GM18507 (cell line): ENCODE measurements at regions not wholly inside any gene's neighbourhood (a gene's known extent, or its start where the extent isn't known, plus 50 kb on each side); places are given as distances from the start of the nearest gene placed in this dataset.
"Not testable (repeated sequence)": the region's sequence is repeated elsewhere in the genome, so short reads cannot be mapped to it uniquely, and the experiment has no call there.

Experiments
- DNase-seq: peaks from one replicate; pipeline ENCODE4 v3.0.0; 2011; ENCODE audit warnings: low read depth; ENCODE audit not compliant: insufficient read length; ENCODE audit errors: extremely low spot score
- FAIRE-seq: peaks from 2 replicates; lab custom pipeline; 2011; peaks lifted over from hg19 to GRCh38; lab: Jason Lieb, UNC

DNA sequence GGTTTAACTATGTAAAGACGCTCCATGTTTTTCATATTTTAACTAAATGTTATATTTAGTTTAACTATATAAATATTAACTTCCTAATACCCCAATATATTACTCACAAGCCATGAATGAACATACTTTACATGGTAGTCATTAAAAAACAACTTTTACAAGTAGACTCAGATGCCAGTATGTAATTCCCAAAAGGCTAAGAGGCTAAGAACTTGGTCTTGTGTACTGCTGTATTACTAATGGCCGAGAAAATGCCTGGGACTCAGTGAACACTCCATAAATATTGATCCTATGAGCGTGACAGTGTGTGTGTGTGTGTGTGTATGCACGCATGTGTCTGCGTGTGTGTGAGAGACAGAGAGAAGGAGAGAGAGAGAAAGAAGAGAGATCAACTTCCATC is 2342.0 kb upstream of the PCDH20 start:
- FAIRE-seq, result not testable (repeated sequence)

DNA sequence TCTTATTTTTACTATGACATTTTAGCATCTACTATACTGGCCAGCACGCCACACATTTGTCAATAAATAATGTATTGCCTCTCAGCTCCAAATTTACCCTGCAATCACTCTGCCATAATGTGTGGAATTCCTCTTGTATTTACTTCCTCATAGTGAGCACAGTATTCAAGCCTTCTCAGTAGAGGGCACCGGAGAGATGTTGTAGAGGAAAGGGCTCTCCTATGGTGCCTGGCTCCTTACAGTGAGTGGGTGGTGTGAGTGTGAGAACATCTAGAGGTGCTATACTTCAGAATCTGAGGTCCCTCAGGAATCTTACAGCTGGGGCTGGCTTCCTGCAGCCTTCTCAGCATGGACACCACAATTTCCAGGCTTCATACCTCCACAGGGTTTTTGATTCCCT is 2334.2 kb upstream of the PCDH20 start:
- not testable (repeated sequence) for FAIRE-seq

More for the DNA sequence above, 2342.0 kb upstream of the PCDH20 start:
- DNase-seq, result not testable (repeated sequence)

GRCh38 chr13:63741814-63742101 is 2326.1 kb upstream of the PCDH20 start:
- not testable (repeated sequence) for FAIRE-seq, DNase-seq

More for the DNA sequence above, 2334.2 kb upstream of the PCDH20 start:
- not testable (repeated sequence) for DNase-seq

DNA sequence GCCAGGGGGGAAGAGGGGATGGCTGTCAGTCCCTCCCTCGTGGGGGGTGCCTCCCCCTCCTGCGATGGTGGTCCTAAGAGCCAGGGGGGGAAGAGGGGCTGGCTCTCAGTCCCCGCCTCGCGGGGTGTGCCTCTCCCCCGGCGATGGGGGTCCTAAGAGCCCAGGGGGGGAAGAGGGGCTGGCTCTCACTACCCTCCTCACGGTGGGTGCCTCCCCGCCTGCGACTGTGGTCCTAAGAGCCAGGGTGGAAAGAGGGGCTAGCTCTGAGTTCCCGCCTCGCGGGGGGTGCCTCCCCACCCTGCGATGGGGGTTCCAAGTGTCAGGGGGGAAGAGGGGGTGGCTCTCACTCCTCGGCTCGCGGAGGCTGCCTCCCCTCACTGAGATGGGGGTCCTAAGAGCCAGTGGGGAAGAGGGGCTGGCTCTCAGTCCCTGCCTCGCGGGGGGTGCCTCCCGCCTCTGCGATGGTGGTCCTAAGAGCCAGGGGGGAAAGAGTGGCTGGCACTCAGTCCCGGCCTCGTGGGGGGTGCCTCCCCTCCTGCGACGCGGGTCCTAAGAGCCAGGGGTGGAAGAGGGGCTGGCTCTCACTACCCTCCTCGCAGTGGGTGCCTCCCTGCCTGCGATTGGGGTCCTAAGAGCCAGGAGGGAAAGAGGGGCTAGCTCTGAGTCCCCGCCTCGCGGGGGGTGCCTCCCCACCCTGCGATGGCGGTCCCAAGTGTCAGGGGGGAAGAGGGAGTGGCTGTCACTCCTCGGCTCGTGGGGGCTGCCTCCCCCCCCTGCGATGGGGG is 2325.6 kb upstream of the PCDH20 start:
- no peak for DNase-seq
- FAIRE-seq, result no peak

DNA sequence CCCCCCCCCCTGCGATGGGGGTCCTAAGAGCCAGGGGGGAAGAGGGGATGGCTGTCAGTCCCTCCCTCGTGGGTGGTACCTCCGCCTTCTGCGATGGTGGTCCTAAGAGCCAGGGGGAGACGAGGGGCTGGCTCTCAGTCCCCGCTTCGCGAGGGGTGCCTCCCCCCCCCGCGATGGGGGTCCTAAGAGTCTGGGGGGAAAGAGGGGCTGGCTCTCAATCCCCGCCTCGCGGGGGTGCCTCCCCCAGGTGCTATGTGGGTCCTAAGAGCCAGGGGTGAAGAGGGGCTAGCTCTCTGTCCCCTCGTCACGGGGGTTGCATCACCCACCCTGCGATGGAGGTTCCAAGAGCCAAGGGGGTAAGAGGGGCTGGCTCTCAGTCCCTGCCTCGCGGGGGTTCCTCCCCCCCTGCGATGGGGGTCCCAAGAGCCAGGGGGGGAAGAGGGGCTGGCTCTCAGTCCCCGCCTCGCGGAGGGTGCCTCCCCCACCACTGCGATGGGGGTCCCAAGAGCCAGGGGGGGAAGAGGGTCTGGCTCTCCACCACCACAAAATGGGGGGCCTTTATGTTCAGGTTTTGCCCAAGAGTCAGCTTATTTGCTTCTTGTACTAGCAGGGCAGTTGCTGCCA is 2323.6 kb upstream of the PCDH20 start:
- not testable (repeated sequence) for DNase-seq, FAIRE-seq

DNA sequence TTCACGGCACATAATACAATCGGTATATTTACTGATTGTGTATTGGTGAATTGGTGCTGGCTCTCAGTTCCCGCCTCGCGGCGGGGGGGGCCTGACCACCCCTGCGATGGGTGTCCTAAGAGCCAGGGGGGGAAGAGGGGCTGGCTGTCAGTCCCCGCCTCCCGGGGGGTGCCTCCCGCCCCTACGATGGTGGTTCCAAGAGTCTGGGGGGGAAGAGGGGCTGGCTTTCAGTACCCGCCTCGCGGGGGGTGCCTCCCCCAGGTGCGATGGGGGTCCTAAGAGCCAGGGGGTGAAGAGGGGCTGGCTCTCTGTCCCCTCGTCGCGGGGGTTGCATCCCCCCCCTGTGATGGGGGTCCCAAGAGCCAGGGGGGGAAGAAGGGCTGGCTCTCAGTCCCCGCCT is 2321.8 kb upstream of the PCDH20 start:
- DNase-seq, result no peak
- FAIRE-seq, result no peak

- DNase-seq, result no peak
- FAIRE-seq, result no peak
Measured at GRCh38 chr13:63731896-63732295, 2316.2 kb upstream of the PCDH20 start.

- FAIRE-seq, result not testable (repeated sequence)
Measured at GRCh38 chr13:63712159-63712558, 2296.5 kb upstream of the PCDH20 start.

GRCh38 chr13:63706751-63707150 is 2291.1 kb upstream of the PCDH20 start:
- no peak for FAIRE-seq
- DNase-seq, result no peak

More at GRCh38 chr13:63712159-63712558, 2296.5 kb upstream of the PCDH20 start:
- not testable (repeated sequence) for DNase-seq

- DNase-seq, result no peak
- FAIRE-seq, result no peak
Measured at GRCh38 chr13:63704521-63704920, 2288.9 kb upstream of the PCDH20 start.

DNA sequence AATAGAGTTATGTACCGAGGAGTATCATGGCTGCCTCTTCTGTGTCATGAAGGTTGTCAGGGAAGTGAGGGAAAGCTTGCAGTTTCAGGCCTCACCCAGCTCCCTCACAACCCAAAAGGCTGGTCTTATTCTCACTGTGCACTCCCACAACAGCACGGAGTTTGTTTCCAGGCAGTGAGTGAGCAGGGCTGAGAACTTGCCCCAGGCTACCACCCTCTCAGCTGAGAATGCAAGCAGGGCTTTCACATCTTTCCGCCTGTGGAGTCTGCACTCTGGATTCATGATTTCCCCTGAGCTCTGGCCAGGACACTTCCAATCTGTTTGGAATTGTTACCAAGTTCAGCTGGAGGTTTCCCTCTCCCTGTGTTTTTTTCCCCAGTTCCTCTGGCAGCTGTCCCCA is 2284.7 kb upstream of the PCDH20 start:
- DNase-seq, result no peak
- no peak for FAIRE-seq

GRCh38 chr13:63699948-63700347 is 2284.3 kb upstream of the PCDH20 start:
- no peak for DNase-seq
- FAIRE-seq, result no peak

GRCh38 chr13:63696055-63696454 is 2280.4 kb upstream of the PCDH20 start:
- no peak for DNase-seq
- FAIRE-seq, result no peak

DNA sequence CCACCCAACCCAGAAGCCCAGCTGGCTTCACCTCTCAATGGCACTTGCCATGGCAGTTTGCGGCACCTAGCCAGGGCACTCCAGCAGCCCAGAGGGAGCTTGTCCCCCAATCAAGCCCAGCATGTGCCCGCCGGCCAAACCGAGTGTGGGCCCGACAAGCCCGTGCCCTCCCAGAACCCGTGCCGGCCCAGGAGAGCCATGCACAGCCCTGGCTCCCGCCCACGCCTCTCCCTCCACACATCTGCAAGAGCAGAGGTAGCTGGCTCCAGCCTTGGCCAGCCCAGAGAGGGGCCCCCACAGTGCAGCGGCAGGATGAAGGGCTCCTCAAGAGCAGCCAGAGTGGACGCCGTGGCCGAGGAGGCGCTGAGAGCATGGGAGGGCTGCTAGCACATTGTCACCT is 2278.0 kb upstream of the PCDH20 start:
- no peak for FAIRE-seq
- no peak for DNase-seq

DNA sequence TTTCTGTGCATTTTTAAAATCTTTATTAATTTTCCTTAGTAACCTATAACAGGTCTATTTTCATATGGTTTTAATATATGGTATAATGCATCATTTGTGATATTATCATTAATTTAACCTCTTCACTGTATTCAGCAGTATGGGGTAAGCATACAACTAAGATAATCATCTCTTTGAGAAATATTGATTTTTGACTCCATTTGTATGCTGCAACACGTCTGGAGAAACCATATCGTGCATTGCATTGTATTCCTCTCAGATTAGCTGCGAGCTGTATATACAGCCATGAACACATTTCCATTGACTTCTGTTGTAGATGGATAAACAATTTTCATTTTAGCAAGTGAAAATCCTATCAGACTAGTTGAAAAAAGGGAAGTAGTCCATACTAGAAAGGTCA is 2275.8 kb upstream of the PCDH20 start:
- no peak for FAIRE-seq
- no peak for DNase-seq

- no peak for FAIRE-seq
Measured at GRCh38 chr13:63690672-63691071, 2275.0 kb upstream of the PCDH20 start.

GRCh38 chr13:63684822-63685221 is 2269.2 kb upstream of the PCDH20 start:
- DNase-seq (no peak), FAIRE-seq (no peak)

More at GRCh38 chr13:63690672-63691071, 2275.0 kb upstream of the PCDH20 start:
- DNase-seq, result no peak

- FAIRE-seq (no peak), DNase-seq (no peak)
Measured at GRCh38 chr13:63680704-63681103, 2265.1 kb upstream of the PCDH20 start.

DNA sequence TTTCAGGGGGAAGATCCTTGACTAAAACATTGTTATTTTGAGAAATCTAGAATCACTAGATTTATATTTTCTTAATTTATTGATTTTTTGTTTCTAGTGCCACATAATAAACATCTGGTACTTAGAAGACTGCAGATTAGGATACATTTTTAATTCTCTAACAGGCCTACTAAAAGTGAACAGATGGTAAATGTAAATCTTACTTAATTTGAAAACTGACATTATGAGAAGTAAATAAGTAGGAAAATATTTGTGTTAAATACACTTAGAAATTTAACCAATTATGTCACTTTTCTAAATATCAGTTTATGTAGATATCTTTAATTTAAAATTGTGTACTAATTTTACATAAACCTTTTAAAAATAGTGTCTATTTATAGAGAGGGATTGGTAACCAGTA is 2255.6 kb upstream of the PCDH20 start:
- FAIRE-seq, result no peak
- no peak for DNase-seq

- DNase-seq (no peak), FAIRE-seq (no peak)
Measured at GRCh38 chr13:63651394-63651793, 2235.7 kb upstream of the PCDH20 start.

- no peak for FAIRE-seq
Measured at GRCh38 chr13:63643543-63643942, 2227.9 kb upstream of the PCDH20 start.

More at GRCh38 chr13:63643543-63643942, 2227.9 kb upstream of the PCDH20 start:
- no peak for DNase-seq
